Colonic mucosa (tissue), 4 donors: ENCODE measurements at regions not wholly inside any gene's neighbourhood (a gene's known extent, or its start where the extent isn't known, plus 50 kb on each side); places are given as distances from the start of the nearest gene placed in this dataset.

ENCODE experiments used
- DNase-seq: peaks from one replicate; pipeline ENCODE4 v3.0.0-alpha.2; 2020
- H3K27ac ChIP-seq: fragments of 200-600 bp; one replicate; pipeline ENCODE4 v1.8.0; 2021
- H3K27me3 ChIP-seq: fragments of 200-600 bp; one replicate; pipeline ENCODE4 v1.8.0; 2021
- H3K36me3 ChIP-seq: fragments of 200-600 bp; one replicate; pipeline ENCODE4 v1.8.0; 2021
- H3K4me1 ChIP-seq: fragments of 200-600 bp; one replicate; pipeline ENCODE4 v1.8.0; 2021; ENCODE audit warnings: mild to moderate bottlenecking
- H3K4me3 ChIP-seq: fragments of 200-600 bp; one replicate; pipeline ENCODE4 v1.8.0; 2021
- H3K9ac ChIP-seq, 2 donors: one replicate each; pipeline ENCODE4 v1.7.0; 2013; ENCODE audit warnings: control low read depth in 2 of 2, low read depth in 2 of 2, low read length in 2 of 2
- H3K9me3 ChIP-seq: fragments of 200-600 bp; one replicate; pipeline ENCODE4 v1.8.0; 2021
- CTCF ChIP-seq: fragments of 200-600 bp; IDR thresholded peaks from one replicate; pipeline ENCODE4 v1.8.0; 2022; ENCODE audit warnings: antibody characterized with exemption, mild to moderate bottlenecking
- intact Hi-C: fragments of 100-400 bp; cut with DNase I; formaldehyde crosslinking; loops from one replicate; pipeline ENCODE4 v1.14.1; 2022
- donor health status: healthy.
- donor health status: DM: no; HTN: no; CAD: no.
- donor health status: DM: no; HTN: no; CAD: no.

- DNase-seq = no peak
- Histone ChIP-seq H3K9ac (no peak overlapping the region), H3K27me3 (no peaks in the 10 kb centered on the region), H3K4me1 (no peaks in the 10 kb centered on the region), H3K36me3 (no peaks in the 10 kb centered on the region), H3K4me3 (no peak overlapping the region), H3K9me3 (no peaks in the 10 kb centered on the region), H3K27ac (no peak overlapping the region)
- TF ChIP-seq CTCF = no peak
- intact Hi-C loops = loop anchor here (10.0 kb wide), 1 partner anchor 155 kb away; no protein-coding TSS in a partner anchor
Measured at GRCh38 chr2:121969766-121970639, 214.6 kb downstream of the TSN start.

GRCh38 chr2:121972203-121972602 lies 216.8 kb downstream of the TSN start:
- Histone ChIP-seq H3K4me1 (no peaks in the 10 kb centered on the region), H3K27ac (no peak overlapping the region), H3K9me3 (no peaks in the 10 kb centered on the region), H3K9ac (no peak overlapping the region), H3K36me3 (no peaks in the 10 kb centered on the region), H3K27me3 (no peaks in the 10 kb centered on the region), H3K4me3 (no peak overlapping the region)
- TF ChIP-seq CTCF = no peak
- intact Hi-C loops = loop anchor here (10.0 kb wide), 1 partner anchor 157 kb away; no protein-coding TSS in a partner anchor
- DNase-seq = no peak

GRCh38 chr2:121974897-121975661 lies 219.6 kb downstream of the TSN start:
- peak; percentile 49 for DNase-seq
- intact Hi-C loops = loop anchor here (5.0 to 10.0 kb wide), 2 partner anchors 160 to 477 kb away; no protein-coding TSS in a partner anchor
- H3K27me3 ChIP-seq = no peaks in the 10 kb centered on the region
- H3K27ac ChIP-seq = no peak overlapping the region
- no peaks in the 10 kb centered on the region for H3K36me3 ChIP-seq
- H3K4me3 ChIP-seq = peak overlapping the region; percentile 23
- no peaks in the 10 kb centered on the region for H3K4me1 ChIP-seq
- no peak overlapping the region for H3K9ac ChIP-seq
- no peaks in the 10 kb centered on the region for H3K9me3 ChIP-seq
- TF ChIP-seq CTCF = peak; percentile 46

GRCh38 chr2:121976926-121977325 lies 221.5 kb downstream of the TSN start:
- TF ChIP-seq CTCF = no peak

GRCh38 chr2:121977326-121977725 lies 221.9 kb downstream of the TSN start:
- Histone ChIP-seq H3K36me3 (no peaks in the 10 kb centered on the region), H3K27me3 (no peaks in the 10 kb centered on the region)

More at GRCh38 chr2:121976926-121977325, 221.5 kb downstream of the TSN start:
- no peaks in the 10 kb centered on the region for H3K36me3 ChIP-seq
- no peak overlapping the region for H3K27ac ChIP-seq
- intact Hi-C loops = loop anchor here (5.0 to 10.0 kb wide), 2 partner anchors 162 to 475 kb away; no protein-coding TSS in a partner anchor
- DNase-seq = no peak
- no peak overlapping the region for H3K9ac ChIP-seq
- H3K4me3 ChIP-seq = no peak overlapping the region
- H3K27me3 ChIP-seq = no peaks in the 10 kb centered on the region
- no peaks in the 10 kb centered on the region for H3K4me1 ChIP-seq
- no peaks in the 10 kb centered on the region for H3K9me3 ChIP-seq

More at GRCh38 chr2:121977326-121977725, 221.9 kb downstream of the TSN start:
- intact Hi-C loops = loop anchor here (5.0 to 10.0 kb wide), 2 partner anchors 163 to 475 kb away; no protein-coding TSS in a partner anchor
- H3K27ac ChIP-seq = no peak overlapping the region
- no peak for DNase-seq
- H3K4me3 ChIP-seq = no peak overlapping the region
- no peak overlapping the region for H3K9ac ChIP-seq
- no peak for TF ChIP-seq CTCF
- H3K9me3 ChIP-seq = no peaks in the 10 kb centered on the region
- H3K4me1 ChIP-seq = no peaks in the 10 kb centered on the region
